NT2/D1 (cell line): ENCODE measurements at regions not wholly inside any gene's neighbourhood (a gene's known extent, or its start where the extent isn't known, plus 50 kb on each side); places are given as distances from the start of the nearest gene placed in this dataset.

ENCODE experiments used
- DNase-seq: peaks from one replicate; pipeline ENCODE4 v3.0.0-alpha.2; 2011; ENCODE audit warnings: low read depth, low spot score
- H3K27me3 ChIP-seq: 2 replicates; pipeline ENCODE4 v1.6.0; 2011; ENCODE audit warnings: mild to moderate bottlenecking; ENCODE audit not compliant: insufficient read length, insufficient read depth
- H3K36me3 ChIP-seq: 2 replicates; pipeline ENCODE4 v1.6.1; 2011; ENCODE audit warnings: mild to moderate bottlenecking, low read length, mixed read lengths; ENCODE audit not compliant: insufficient read depth, insufficient read length
- H3K4me1 ChIP-seq: 2 replicates; pipeline ENCODE4 v1.5.1; 2011; ENCODE audit not compliant: insufficient read depth, insufficient read length
- H3K4me3 ChIP-seq: 2 replicates; pipeline ENCODE4 v1.5.1; 2011; ENCODE audit warnings: low read depth; ENCODE audit not compliant: insufficient read length
- H3K9ac ChIP-seq: 2 replicates; pipeline ENCODE4 v1.6.0; 2011; ENCODE audit warnings: low read depth; ENCODE audit not compliant: insufficient read length
- H3K9me3 ChIP-seq: 2 replicates; pipeline ENCODE4 v1.5.1; 2011; ENCODE audit warnings: mild to moderate bottlenecking, low read length; ENCODE audit not compliant: insufficient read depth
- SUZ12 ChIP-seq: IDR thresholded peaks from 2 replicates; pipeline ENCODE4 v1.6.1; 2011; ENCODE audit not compliant: insufficient read length, insufficient read depth; ENCODE audit errors: extremely low read depth
- YY1 ChIP-seq: IDR thresholded peaks from 2 replicates; pipeline ENCODE4 v1.6.1; 2011; ENCODE audit not compliant: insufficient read length, insufficient read depth
- ZNF274 ChIP-seq: IDR thresholded peaks from 2 replicates; pipeline ENCODE4 v1.6.1; 2011; ENCODE audit warnings: mild to moderate bottlenecking, low read depth, low read length

- no peak for DNase-seq
- Histone ChIP-seq H3K4me1 (no peaks in the 10 kb centered on the region), H3K9ac (no peak overlapping the region), H3K4me3 (no peak overlapping the region), H3K27me3 (no peaks in the 10 kb centered on the region), H3K9me3 (no peaks in the 10 kb centered on the region), H3K36me3 (no peaks in the 10 kb centered on the region)
- no peak for TF ChIP-seq YY1
- no peak for TF ChIP-seq SUZ12
- no peak for TF ChIP-seq ZNF274
These were observed 415.4 kb downstream of the LMO4 start for GRCh38 chr1:87744056-87744455.

GRCh38 chr1:87744763-87745162 is 416.1 kb downstream of the LMO4 start:
- Histone ChIP-seq H3K4me3 (no peak overlapping the region), H3K27me3 (no peaks in the 10 kb centered on the region), H3K4me1 (no peaks in the 10 kb centered on the region), H3K36me3 (no peaks in the 10 kb centered on the region), H3K9ac (no peak overlapping the region), H3K9me3 (no peaks in the 10 kb centered on the region)
- no peak for DNase-seq
- no peak for TF ChIP-seq YY1
- TF ChIP-seq SUZ12: no peak
- no peak for TF ChIP-seq ZNF274

DNA sequence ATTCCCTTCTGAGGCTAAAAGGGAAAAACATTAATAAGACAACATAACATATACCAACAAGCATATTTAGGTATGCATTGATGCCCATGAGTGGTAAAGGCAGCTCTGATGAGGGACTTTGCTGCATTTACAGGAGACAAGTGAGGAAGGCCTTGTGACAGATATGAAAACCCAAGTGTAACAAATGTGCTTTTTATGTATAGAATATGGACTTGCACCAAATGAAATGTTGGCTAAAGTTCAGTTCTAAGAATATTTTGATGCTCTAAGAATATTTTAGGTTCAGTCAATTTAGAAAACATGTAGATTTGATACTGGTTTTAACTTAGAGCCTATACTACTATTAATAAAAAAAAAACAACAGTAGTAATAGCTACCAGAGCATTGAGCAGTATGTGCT is 424.7 kb downstream of the LMO4 start:
- Histone ChIP-seq H3K4me3 (no peak overlapping the region), H3K4me1 (no peaks in the 10 kb centered on the region), H3K36me3 (no peaks in the 10 kb centered on the region), H3K9ac (no peak overlapping the region), H3K9me3 (no peaks in the 10 kb centered on the region), H3K27me3 (no peaks in the 10 kb centered on the region)
- DNase-seq: no peak
- TF ChIP-seq YY1 (no peak), SUZ12 (no peak), ZNF274 (no peak)

GRCh38 chr1:87754139-87754538 is 425.5 kb downstream of the LMO4 start:
- DNase-seq: no peak
- no peaks in the 10 kb centered on the region for H3K36me3 ChIP-seq
- TF ChIP-seq ZNF274 (no peak), SUZ12 (no peak), YY1 (no peak)
- no peaks in the 10 kb centered on the region for H3K4me1 ChIP-seq
- no peak overlapping the region for H3K9ac ChIP-seq
- H3K9me3 ChIP-seq: no peaks in the 10 kb centered on the region
- no peaks in the 10 kb centered on the region for H3K27me3 ChIP-seq
- no peak overlapping the region for H3K4me3 ChIP-seq

DNA sequence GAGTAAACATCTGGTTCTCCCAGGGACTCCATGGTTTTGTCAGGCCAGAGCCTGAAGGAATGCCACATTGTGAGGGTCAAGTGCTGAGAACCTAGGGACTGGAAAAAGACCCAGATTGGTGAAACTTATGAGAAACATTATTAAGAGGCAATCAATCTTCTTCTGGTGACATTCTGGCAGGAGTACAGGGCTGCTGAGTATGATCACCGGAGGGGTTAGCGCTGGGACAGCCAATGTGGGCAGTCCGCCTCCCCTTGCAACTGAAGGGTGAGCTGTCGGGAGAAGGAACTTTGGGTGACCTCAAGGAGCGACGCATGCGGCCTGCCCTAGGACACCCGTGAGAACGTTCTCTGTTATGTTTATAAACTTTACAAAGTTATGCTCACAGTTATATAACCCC is 429.0 kb downstream of the LMO4 start:
- no peaks in the 10 kb centered on the region for H3K4me1 ChIP-seq
- DNase-seq: no peak
- TF ChIP-seq YY1: no peak
- no peak for TF ChIP-seq ZNF274
- TF ChIP-seq SUZ12: no peak
- H3K4me3 ChIP-seq: no peak overlapping the region
- H3K27me3 ChIP-seq: no peaks in the 10 kb centered on the region
- H3K9ac ChIP-seq: no peak overlapping the region
- no peaks in the 10 kb centered on the region for H3K9me3 ChIP-seq
- H3K36me3 ChIP-seq: no peaks in the 10 kb centered on the region

DNA sequence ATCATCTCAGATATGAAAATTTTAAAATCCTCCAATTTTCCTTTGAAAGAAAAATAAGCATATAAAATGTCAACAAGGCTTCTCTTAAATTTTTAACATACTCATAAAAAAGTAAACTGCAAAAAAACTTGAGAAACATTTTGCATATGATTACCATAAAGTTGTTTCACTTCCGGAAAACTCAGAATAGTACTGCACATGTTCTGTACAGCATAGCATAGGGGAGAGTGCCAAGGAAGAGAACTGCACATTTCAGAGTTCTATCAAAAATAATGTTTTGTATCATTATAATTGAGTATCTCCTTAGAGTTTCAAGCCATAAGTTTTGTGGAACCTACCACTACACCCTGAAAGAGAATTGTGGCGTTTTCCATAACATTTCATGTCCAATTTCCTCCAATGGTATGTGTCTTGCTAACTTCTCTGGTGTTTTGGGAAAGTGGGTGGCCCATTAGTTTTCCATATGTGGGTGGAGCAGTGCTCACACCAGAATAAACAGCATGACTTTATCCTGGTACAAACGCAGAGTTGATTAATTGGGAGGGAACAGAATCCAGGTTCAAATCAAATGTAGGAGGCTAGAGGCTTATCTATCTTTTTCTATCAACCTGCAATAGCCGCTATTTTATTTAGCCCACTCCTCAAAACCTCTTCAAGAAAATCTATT is 430.9 kb downstream of the LMO4 start:
- no peak overlapping the region for H3K9ac ChIP-seq
- TF ChIP-seq YY1: no peak
- TF ChIP-seq SUZ12: no peak
- TF ChIP-seq ZNF274: no peak
- H3K4me3 ChIP-seq: no peak overlapping the region
- no peak for DNase-seq
- no peaks in the 10 kb centered on the region for H3K4me1 ChIP-seq
- H3K9me3 ChIP-seq: no peaks in the 10 kb centered on the region
- no peaks in the 10 kb centered on the region for H3K27me3 ChIP-seq
- H3K36me3 ChIP-seq: no peaks in the 10 kb centered on the region

DNA sequence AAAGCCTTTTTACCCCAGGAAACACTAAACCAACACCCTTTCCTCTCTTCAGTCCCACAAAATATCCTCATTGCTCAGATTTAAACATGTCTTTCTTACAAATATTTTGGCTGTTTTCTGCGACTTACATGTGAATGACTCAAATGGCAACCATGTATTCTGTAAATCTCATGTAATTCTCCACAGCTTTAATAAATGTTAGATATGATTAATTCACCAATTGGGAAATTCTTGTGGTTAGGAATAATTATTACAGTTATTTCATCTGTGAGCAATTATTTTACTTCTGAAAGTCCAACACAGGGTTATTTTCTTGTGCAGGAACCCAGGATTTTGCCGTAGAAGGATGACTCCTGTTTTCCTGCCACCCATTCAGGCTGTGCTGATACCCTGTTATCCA is 431.5 kb downstream of the LMO4 start:
- H3K4me1 ChIP-seq: no peaks in the 10 kb centered on the region
- H3K4me3 ChIP-seq: no peak overlapping the region
- H3K9ac ChIP-seq: no peak overlapping the region
- H3K9me3 ChIP-seq: no peaks in the 10 kb centered on the region
- DNase-seq: no peak
- no peaks in the 10 kb centered on the region for H3K27me3 ChIP-seq
- TF ChIP-seq SUZ12 (no peak), ZNF274 (no peak), YY1 (no peak)
- H3K36me3 ChIP-seq: no peaks in the 10 kb centered on the region

DNA sequence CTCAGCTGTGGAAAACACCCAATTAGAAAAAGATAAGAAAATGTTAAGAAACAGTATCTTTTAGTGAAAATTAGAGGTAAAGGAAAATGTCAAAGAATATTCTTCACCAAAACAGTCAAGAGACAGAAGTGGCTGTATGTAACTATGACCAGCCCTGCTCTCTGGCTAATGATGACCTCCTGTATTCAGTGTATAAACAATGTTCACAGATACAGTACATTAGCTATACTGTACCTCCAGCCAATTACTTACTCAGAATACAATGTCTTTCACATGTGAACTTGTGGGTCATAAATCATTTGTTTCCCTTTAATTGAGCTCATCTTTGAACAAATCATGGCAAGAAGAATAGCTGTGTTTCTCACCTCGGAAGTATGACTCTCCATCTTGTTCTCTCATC is 432.0 kb downstream of the LMO4 start:
- H3K9ac ChIP-seq: no peak overlapping the region
- DNase-seq: no peak
- no peak for TF ChIP-seq SUZ12
- no peak for TF ChIP-seq ZNF274
- TF ChIP-seq YY1: no peak
- no peaks in the 10 kb centered on the region for H3K4me1 ChIP-seq
- no peaks in the 10 kb centered on the region for H3K36me3 ChIP-seq
- no peak overlapping the region for H3K4me3 ChIP-seq
- H3K27me3 ChIP-seq: no peaks in the 10 kb centered on the region
- no peaks in the 10 kb centered on the region for H3K9me3 ChIP-seq
